Fibroblast of the conjunctiva (primary cell): ENCODE measurements at regions not wholly inside any gene's neighbourhood (a gene's known extent, or its start where the extent isn't known, plus 50 kb on each side); places are given as distances from the start of the nearest gene placed in this dataset.

Source experiments
- DNase-seq: peaks from one replicate; pipeline ENCODE4 v3.0.0-alpha.2; 2010; ENCODE audit warnings: low read depth

GRCh38 chr22:44423556-44424358, 74.3 kb downstream of the RTL6 start:
- DNase-seq, result no peak

DNA sequence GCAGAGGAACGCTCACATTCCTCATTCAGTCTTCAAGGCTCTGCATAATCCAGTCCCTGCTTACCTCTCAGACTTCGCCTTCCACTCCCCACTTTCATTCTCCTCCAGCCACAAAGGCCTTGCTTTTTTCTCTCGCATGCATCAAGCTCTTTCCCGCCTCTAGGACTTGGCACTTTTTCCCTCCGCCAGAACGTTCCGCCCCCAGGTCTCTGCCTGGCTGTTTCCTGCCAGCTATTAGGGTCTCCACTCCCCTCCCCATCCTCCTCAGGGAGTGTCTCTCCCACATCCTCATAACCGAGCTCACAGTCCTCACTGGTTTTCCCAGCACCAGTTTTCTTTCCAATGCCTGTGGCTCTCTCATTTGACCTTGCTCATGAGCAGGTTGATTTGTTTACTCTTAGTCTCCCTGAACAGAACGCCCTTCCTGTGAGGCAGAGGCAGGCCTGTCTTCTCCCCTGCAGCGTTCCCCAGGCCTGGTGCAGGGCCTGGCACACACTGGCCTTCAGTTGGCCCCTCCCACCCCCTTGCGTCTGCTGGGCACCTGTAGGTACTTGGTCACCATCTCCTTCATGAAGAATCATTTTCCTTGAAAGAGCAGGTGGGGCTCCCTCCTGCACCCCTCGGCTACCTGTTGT, 75.2 kb downstream of the RTL6 start:
- DNase-seq, result no peak

DNA sequence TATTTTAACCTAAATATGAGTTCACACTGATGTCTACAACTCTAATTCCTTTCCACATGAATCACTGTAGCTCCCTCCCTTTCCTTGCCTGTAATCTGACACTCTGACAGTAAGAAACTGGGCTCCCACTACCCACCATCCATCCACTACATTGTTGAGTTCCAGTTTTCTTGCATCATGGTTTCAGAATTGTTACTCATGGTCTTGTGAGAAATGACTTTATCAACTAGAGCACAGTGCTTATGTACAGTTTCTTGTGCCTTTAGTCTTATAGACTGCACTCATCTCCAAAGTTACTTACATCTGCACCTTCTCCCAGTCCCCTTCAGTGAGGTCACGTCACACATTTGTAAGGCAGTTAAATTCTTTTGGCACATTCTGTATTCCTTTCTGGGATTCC, 78.6 kb downstream of the RTL6 start:
- no peak for DNase-seq

- no peak for DNase-seq
Measured at GRCh38 chr22:44413211-44413610, 84.8 kb downstream of the RTL6 start.

- DNase-seq, result no peak
Measured at GRCh38 chr22:44412136-44412731, 85.8 kb downstream of the RTL6 start.

GRCh38 chr22:44411226-44412135, 86.6 kb downstream of the RTL6 start:
- DNase-seq, result no peak

GRCh38 chr22:44410451-44410991, 87.5 kb downstream of the RTL6 start:
- DNase-seq, result no peak

DNA sequence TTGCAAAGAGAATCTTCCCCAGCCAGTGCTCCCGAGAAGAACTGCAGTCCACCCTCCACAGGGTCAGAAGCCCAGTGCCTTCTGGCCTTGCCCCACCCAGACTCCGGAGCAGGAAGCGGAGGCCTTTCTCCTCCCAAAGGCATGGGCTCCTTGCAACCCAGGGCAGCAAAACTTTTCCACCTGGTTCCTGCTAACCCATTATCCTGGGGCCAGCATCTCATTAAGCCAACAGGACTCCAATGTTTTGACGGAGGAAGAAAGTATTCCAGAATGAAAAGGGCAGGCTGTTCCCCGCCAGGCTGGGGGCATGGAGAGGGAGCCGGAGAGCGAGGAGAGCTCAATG, 88.1 kb downstream of the RTL6 start:
- DNase-seq, result no peak

DNA sequence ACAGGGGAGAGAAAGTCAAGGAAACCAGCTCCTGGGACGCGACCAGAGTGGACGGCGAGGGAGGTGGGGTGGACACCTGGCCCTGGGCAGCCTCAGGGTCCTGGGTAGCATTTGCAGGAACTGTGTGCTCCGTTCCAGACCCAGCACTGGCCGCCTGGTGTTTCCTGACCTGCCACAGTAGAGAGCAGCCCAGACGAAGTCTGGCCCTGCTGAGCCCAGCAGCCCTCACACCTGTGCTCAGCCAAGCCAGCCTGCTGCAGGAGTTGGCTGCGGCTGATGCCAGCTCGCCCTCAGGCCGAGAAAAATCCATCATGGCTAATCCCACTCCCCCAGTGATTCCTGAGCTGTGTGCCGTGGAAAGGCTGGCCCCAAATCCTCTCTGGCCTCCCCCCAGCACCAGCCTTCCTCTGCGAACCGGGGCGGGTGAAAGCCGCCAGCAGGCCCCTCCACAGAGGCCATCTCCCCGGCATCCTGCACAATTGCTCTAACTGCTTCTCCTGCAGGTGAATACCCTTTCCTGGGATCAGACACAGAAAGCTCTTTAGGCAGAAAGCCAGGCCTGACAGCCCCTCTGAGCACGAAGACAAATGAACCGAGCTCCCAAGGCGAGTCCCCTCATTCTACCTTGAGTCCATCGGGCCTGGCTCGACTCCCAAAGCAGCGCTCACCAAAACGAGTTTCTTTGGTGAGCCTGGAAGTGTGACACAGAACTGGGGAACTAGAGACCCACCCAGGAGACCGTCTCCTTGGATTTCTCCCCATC, 88.6 kb downstream of the RTL6 start:
- no peak for DNase-seq

- DNase-seq, result no peak
Measured at GRCh38 chr22:44408829-44409192, 89.2 kb downstream of the RTL6 start.

- no peak for DNase-seq
Measured at GRCh38 chr22:44407987-44408828, 89.8 kb downstream of the RTL6 start.

- DNase-seq, result no peak
Measured at GRCh38 chr22:44407171-44407986, 90.7 kb downstream of the RTL6 start.

- no peak for DNase-seq
Measured at GRCh38 chr22:44406341-44407170, 91.5 kb downstream of the RTL6 start.

- no peak for DNase-seq
Measured at GRCh38 chr22:44405661-44406060, 92.4 kb downstream of the RTL6 start.

GRCh38 chr22:44404341-44405020, 91.7 kb upstream of the SHISAL1 start:
- no peak for DNase-seq

DNA sequence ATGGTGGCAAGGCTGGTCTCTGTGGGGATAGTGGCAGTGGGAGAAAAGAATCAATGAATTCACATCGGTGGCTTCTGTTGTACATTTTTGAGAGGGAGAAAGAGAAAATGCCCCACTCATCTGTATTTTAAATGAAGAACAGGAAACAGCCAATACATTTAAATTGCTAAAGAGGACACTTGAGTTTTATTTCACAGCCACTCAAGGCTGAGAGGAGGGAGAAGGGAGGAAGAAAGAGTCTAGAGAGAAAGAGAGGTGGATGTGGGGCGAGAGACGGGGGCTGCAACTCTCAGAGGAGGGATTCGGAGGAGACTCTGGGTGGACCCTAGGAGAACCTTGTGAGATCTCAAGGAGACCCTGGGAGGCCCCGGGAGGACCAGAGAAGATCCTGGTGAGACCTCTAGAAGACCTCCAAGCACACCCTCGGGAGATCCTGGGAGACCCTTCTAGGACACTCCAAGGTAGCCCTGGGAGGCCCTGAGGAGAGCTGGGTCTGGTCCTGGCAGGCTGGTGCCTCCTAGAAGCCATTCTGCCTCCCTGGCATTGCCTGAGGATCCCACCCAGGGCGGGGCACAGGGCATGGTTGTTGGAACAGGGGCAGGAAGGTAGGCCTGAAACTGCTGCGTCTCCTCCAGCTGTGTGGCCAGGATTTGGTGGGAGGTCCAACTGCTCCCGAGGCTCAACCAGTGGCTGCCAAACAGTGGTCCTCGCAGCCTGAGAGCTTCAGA, 91.0 kb upstream of the SHISAL1 start:
- no peak for DNase-seq

- no peak for DNase-seq
Measured at GRCh38 chr22:44403166-44403565, 90.4 kb upstream of the SHISAL1 start.
